ENCODE measurements at regions not wholly inside any gene's neighbourhood (a gene's known extent, or its start where the extent isn't known, plus 50 kb on each side); places are given as distances from the start of the nearest gene placed in this dataset.
"Not testable (repeated sequence)": the region's sequence is repeated elsewhere in the genome, so short reads cannot be mapped to it uniquely, and the experiment has no call there.

GRCh38 chr2:154557906-154558305, 140.6 kb upstream of the KCNJ3 start:
- DNase-seq (no peak), ATAC-seq (no peak)
- TF ChIP-seq CTCF (IDR thresholded peaks at IDR 0.05), result no peak
- Histone ChIP-seq H3K27ac (no peak overlapping the region), H3K9me3 (no peaks in the 10 kb centered on the region), H3K4me3 (no peak overlapping the region), H3K4me1 (no peaks in the 10 kb centered on the region), H3K27me3 (ENCODE audit: low read depth) (no peaks in the 10 kb centered on the region), H3K36me3 (no peaks in the 10 kb centered on the region)
- intact Hi-C loops (cut with DNase I), result no loop called here

GRCh38 chr2:154565433-154565832, 133.1 kb upstream of the KCNJ3 start:
- no peak for DNase-seq
- no peak for TF ChIP-seq CTCF (IDR thresholded peaks at IDR 0.05)

GRCh38 chr2:154568413-154568812, 130.1 kb upstream of the KCNJ3 start:
- intact Hi-C loops (cut with DNase I), result no loop called here
- Histone ChIP-seq H3K4me3 (no peak overlapping the region), H3K27ac (no peak overlapping the region), H3K9me3 (peaks cover 14% of the 10 kb centered on the region), H3K36me3 (no peaks in the 10 kb centered on the region), H3K4me1 (no peaks in the 10 kb centered on the region), H3K27me3 (ENCODE audit: low read depth) (no peaks in the 10 kb centered on the region)
- no peak for ATAC-seq
- no peak for DNase-seq
- no peak for TF ChIP-seq CTCF (IDR thresholded peaks at IDR 0.05)

More at GRCh38 chr2:154565433-154565832, 133.1 kb upstream of the KCNJ3 start:
- peaks cover 14% of the 10 kb centered on the region for H3K9me3 ChIP-seq
- ATAC-seq, result no peak
- intact Hi-C loops (cut with DNase I), result no loop called here
- no peaks in the 10 kb centered on the region for H3K4me1 ChIP-seq
- no peaks in the 10 kb centered on the region for H3K27me3 ChIP-seq (ENCODE audit: low read depth)
- H3K4me3 ChIP-seq, result no peak overlapping the region
- no peak overlapping the region for H3K27ac ChIP-seq
- no peaks in the 10 kb centered on the region for H3K36me3 ChIP-seq

- H3K4me3 ChIP-seq, result no peak overlapping the region
- intact Hi-C loops (cut with DNase I), result no loop called here
- H3K27me3 ChIP-seq (ENCODE audit: low read depth), result no peaks in the 10 kb centered on the region
- TF ChIP-seq CTCF (IDR thresholded peaks at IDR 0.05), result no peak
- ATAC-seq (no peak), DNase-seq (no peak)
- H3K4me1 ChIP-seq, result no peaks in the 10 kb centered on the region
- no peaks in the 10 kb centered on the region for H3K36me3 ChIP-seq
- H3K9me3 ChIP-seq, result peaks cover 9% of the 10 kb centered on the region
- H3K27ac ChIP-seq, result no peak overlapping the region
These were observed 128.0 kb upstream of the KCNJ3 start for GRCh38 chr2:154570501-154570900.

- H3K36me3 ChIP-seq; H3K4me1 ChIP-seq; H3K4me3 ChIP-seq; H3K27ac ChIP-seq; H3K9me3 ChIP-seq; DNase-seq; ATAC-seq; H3K27me3 ChIP-seq (ENCODE audit: low read depth); intact Hi-C loops (cut with DNase I): not testable (repeated sequence)
These were observed 121.8 kb upstream of the KCNJ3 start for GRCh38 chr2:154576699-154577098.

GRCh38 chr2:154577390-154577789, 121.1 kb upstream of the KCNJ3 start:
- no peaks in the 10 kb centered on the region for H3K27me3 ChIP-seq (ENCODE audit: low read depth)
- no peak overlapping the region for H3K27ac ChIP-seq
- ATAC-seq (no peak), DNase-seq (no peak)
- no peaks in the 10 kb centered on the region for H3K9me3 ChIP-seq
- H3K4me3 ChIP-seq, result no peak overlapping the region
- H3K36me3 ChIP-seq, result no peaks in the 10 kb centered on the region
- no peaks in the 10 kb centered on the region for H3K4me1 ChIP-seq
- intact Hi-C loops (cut with DNase I), result no loop called here
- TF ChIP-seq CTCF (IDR thresholded peaks at IDR 0.05), result no peak
